ENCODE measurements at regions not wholly inside any gene's neighbourhood (a gene's known extent, or its start where the extent isn't known, plus 50 kb on each side); places are given as distances from the start of the nearest gene placed in this dataset.
"Not testable (repeated sequence)": the region's sequence is repeated elsewhere in the genome, so short reads cannot be mapped to it uniquely, and the experiment has no call there.

DNA sequence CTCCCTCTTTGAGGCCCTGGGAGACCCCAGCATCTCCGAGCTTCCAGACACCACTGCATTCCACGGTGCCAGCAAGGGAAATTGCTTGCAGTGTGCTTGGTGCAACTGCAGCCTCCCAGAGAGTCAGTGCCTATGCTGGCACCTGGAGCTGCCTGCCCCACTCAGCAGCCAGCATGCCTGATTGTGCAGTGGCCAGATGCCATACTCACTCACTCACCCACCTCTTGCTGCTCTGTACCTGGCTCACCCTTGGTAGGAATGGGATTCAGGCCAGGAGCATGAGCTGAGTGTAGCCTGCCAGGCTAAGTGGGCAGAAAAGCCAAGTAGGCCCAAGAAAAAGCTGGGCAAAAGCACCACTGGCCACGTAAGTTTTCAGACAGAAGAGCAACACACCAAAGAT, 651.4 kb downstream of the GABRG1 start:
- no peak overlapping the region for H3K4me3 ChIP-seq (ENCODE audit: low read depth, low read length)
- DNase-seq: no peak
- H3K27me3 ChIP-seq: no peaks in the 10 kb centered on the region; the same call in 1 of the 2 replicates
- TF ChIP-seq, protein P1, sequence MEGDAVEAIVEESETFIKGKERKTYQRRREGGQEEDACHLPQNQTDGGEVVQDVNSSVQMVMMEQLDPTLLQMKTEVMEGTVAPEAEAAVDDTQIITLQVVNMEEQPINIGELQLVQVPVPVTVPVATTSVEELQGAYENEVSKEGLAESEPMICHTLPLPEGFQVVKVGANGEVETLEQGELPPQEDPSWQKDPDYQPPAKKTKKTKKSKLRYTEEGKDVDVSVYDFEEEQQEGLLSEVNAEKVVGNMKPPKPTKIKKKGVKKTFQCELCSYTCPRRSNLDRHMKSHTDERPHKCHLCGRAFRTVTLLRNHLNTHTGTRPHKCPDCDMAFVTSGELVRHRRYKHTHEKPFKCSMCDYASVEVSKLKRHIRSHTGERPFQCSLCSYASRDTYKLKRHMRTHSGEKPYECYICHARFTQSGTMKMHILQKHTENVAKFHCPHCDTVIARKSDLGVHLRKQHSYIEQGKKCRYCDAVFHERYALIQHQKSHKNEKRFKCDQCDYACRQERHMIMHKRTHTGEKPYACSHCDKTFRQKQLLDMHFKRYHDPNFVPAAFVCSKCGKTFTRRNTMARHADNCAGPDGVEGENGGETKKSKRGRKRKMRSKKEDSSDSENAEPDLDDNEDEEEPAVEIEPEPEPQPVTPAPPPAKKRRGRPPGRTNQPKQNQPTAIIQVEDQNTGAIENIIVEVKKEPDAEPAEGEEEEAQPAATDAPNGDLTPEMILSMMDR (IDR thresholded peaks at IDR 0.05; ENCODE audit: low read depth, low read length): no peak
- no peaks in the 10 kb centered on the region for H3K36me3 ChIP-seq
- no peaks in the 10 kb centered on the region for H3K4me1 ChIP-seq
- no peaks in the 10 kb centered on the region; the same call in 1 of the 2 replicates for H3K9me3 ChIP-seq

GRCh38 chr4:45471335-45471734, 652.5 kb downstream of the GABRG1 start:
- Histone ChIP-seq H3K4me1 (no peaks in the 10 kb centered on the region), H3K27me3 (no peaks in the 10 kb centered on the region; the same call in 1 of the 2 replicates), H3K4me3 (ENCODE audit: low read depth, low read length) (no peak overlapping the region), H3K9me3 (no peaks in the 10 kb centered on the region), H3K36me3 (no peaks in the 10 kb centered on the region)
- DNase-seq: no peak
- TF ChIP-seq, protein P1 (IDR thresholded peaks at IDR 0.05; ENCODE audit: low read depth, low read length): no peak

GRCh38 chr4:45467157-45467556, 656.7 kb downstream of the GABRG1 start:
- Histone ChIP-seq H3K4me1 (no peaks in the 10 kb centered on the region), H3K4me3 (ENCODE audit: low read depth, low read length) (no peak overlapping the region), H3K27me3 (no peaks in the 10 kb centered on the region; the same call in 1 of the 2 replicates), H3K36me3 (no peaks in the 10 kb centered on the region), H3K9me3 (no peaks in the 10 kb centered on the region)
- TF ChIP-seq, protein P1 (IDR thresholded peaks at IDR 0.05; ENCODE audit: low read depth, low read length): no peak
- no peak for DNase-seq

DNA sequence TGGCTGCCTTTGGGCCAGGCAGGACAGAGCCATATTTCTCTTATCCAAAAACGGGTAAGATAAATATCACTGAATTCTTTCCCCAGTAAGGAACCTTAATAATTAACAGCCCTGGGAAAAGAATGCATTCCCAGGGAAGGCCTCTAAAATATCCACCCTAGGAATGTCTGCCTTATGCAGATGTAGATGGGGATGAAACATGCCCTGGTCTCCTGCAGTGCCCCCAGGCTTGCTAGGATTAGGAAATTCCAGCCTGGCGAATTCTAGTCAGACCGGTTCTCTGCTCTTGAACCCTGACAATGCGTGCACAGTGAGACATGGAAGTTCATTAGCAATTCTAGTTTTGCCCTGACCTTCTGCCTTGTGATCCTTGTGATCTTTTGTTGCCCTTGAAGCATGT, 663.7 kb downstream of the GABRG1 start:
- not testable (repeated sequence) for H3K9me3 ChIP-seq; DNase-seq; H3K4me1 ChIP-seq; H3K27me3 ChIP-seq; H3K4me3 ChIP-seq (ENCODE audit: low read depth, low read length); H3K36me3 ChIP-seq

- Histone ChIP-seq H3K4me1 (no peaks in the 10 kb centered on the region), H3K4me3 (ENCODE audit: low read depth, low read length) (no peak overlapping the region), H3K27me3 (no peaks in the 10 kb centered on the region), H3K9me3 (no peaks in the 10 kb centered on the region), H3K36me3 (no peaks in the 10 kb centered on the region)
- TF ChIP-seq, protein P1 (IDR thresholded peaks at IDR 0.05; ENCODE audit: low read depth, low read length): no peak
- DNase-seq: no peak
Measured at GRCh38 chr4:45455217-45455616, 668.6 kb downstream of the GABRG1 start.

DNA sequence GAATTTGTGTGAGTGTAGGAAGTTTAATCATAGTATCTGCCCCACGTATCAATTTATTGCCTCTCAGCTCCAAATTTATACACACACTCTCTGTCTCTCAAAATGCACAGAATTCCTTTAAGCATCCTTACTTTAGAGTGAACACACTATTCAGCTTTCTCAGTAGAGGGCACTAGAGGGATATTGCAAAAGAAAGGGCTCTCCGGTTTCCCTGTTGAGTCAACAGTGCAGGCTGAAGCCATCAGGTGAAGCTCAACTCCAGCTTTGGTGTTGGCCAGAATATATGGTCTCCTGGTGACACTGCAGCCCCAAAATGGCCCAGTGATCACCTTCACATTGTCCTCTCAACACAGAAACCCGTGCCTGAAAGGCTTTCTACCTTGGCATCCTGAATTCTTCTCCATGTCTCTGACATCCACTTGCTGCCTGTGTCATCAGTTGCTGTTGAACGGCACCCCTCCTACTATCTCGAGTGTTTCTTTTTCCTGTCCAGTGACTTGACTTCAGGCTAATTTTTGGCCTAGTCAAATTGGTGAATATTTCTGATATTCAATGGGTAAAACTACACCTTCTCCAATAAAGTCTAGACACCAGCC, 670.5 kb downstream of the GABRG1 start:
- Histone ChIP-seq H3K9me3 (no peaks in the 10 kb centered on the region), H3K36me3 (no peaks in the 10 kb centered on the region), H3K4me1 (no peaks in the 10 kb centered on the region), H3K4me3 (ENCODE audit: low read depth, low read length) (no peak overlapping the region), H3K27me3 (no peaks in the 10 kb centered on the region)
- peak; percentile 20 for DNase-seq
- TF ChIP-seq, protein P1 (IDR thresholded peaks at IDR 0.05; ENCODE audit: low read depth, low read length): peak; percentile 82
